ENCODE measurements at regions not wholly inside any gene's neighbourhood (a gene's known extent, or its start where the extent isn't known, plus 50 kb on each side); places are given as distances from the start of the nearest gene placed in this dataset.

DNA sequence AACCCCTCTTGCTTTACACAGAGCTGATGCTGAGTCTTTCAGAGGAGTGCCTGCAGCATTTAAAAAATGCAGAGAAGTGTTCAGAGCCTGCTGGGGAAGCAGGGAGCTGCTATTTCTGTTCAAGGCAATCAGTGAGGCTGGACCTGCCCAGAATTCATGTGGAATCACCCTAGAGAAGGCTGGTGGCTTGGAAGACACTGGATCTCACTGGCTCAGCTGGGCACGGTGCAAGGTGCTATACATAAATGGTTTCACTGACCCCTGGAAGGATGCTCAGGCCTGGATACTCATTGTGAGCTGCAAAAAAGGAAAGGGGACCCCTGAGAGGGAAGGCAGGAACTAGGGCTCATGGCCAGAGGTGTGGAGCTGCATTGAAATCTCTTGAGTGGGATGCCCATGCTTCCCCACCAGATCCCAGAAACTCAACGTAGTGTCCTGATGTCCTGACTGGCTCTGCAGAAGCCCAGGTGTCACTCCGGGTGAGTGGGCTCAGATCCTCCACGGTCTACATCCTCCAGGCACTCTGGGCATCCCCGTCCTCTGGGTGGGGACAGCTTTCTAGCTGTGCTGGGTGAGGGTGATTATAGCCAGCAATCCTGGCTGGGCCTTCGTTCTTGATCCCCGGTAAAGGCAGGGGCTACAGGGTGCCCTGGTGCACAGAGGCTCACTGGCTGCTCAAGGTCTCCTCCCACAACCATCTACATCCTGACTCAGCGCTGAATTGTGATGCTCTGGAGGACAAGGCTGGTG is 77.2 kb upstream of the TNS3 start:
- WGBS, 2 donors, result 92 to 94% methylated on average over 5 to 8 of the region's 8 CpGs
- no peak for TF ChIP-seq POLR2AphosphoS5 (IDR thresholded peaks at IDR 0.05)
- TF ChIP-seq, protein P1, sequence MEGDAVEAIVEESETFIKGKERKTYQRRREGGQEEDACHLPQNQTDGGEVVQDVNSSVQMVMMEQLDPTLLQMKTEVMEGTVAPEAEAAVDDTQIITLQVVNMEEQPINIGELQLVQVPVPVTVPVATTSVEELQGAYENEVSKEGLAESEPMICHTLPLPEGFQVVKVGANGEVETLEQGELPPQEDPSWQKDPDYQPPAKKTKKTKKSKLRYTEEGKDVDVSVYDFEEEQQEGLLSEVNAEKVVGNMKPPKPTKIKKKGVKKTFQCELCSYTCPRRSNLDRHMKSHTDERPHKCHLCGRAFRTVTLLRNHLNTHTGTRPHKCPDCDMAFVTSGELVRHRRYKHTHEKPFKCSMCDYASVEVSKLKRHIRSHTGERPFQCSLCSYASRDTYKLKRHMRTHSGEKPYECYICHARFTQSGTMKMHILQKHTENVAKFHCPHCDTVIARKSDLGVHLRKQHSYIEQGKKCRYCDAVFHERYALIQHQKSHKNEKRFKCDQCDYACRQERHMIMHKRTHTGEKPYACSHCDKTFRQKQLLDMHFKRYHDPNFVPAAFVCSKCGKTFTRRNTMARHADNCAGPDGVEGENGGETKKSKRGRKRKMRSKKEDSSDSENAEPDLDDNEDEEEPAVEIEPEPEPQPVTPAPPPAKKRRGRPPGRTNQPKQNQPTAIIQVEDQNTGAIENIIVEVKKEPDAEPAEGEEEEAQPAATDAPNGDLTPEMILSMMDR (IDR thresholded peaks at IDR 0.05), result no peak
- TF ChIP-seq POLR2A (IDR thresholded peaks at IDR 0.05), result no peak
- TF ChIP-seq EP300 (IDR thresholded peaks at IDR 0.05), result no peak
- H3K27ac ChIP-seq, result no peak overlapping the region
- H3K4me3 ChIP-seq, result no peak overlapping the region
- ATAC-seq (ENCODE audit: low FRiP score in 2 of 2), result no peak
- H3K4me1 ChIP-seq, result peaks cover 3 to 11% (median 4%) of the 10 kb centered on the region in 4 donors
- no peak for DNase-seq
- H3K36me3 ChIP-seq, result no peaks in the 10 kb centered on the region
- H3K9me3 ChIP-seq, result no peaks in the 10 kb centered on the region
- no peaks in the 10 kb centered on the region for H3K27me3 ChIP-seq

- H3K4me3 ChIP-seq, result no peak overlapping the region
- no peak for ATAC-seq (ENCODE audit: low FRiP score in 2 of 2)
- no peaks in the 10 kb centered on the region for H3K36me3 ChIP-seq
- H3K9me3 ChIP-seq, result no peaks in the 10 kb centered on the region
- H3K27me3 ChIP-seq, result no peaks in the 10 kb centered on the region
- WGBS, 2 donors, result 91 to 93% methylated on average over 8 of the region's 8 CpGs
- no peak for DNase-seq
- H3K27ac ChIP-seq, result no peak overlapping the region
- peaks cover 0 to 14% (median 9%) of the 10 kb centered on the region in 4 donors for H3K4me1 ChIP-seq
- TF ChIP-seq, protein P1 (IDR thresholded peaks at IDR 0.05), result no peak
- no peak for TF ChIP-seq EP300 (IDR thresholded peaks at IDR 0.05)
- TF ChIP-seq POLR2A (IDR thresholded peaks at IDR 0.05), result no peak
- TF ChIP-seq POLR2AphosphoS5 (IDR thresholded peaks at IDR 0.05), result no peak
Observed at GRCh38 chr7:47657126-47657525, 75.2 kb upstream of the TNS3 start.

DNA sequence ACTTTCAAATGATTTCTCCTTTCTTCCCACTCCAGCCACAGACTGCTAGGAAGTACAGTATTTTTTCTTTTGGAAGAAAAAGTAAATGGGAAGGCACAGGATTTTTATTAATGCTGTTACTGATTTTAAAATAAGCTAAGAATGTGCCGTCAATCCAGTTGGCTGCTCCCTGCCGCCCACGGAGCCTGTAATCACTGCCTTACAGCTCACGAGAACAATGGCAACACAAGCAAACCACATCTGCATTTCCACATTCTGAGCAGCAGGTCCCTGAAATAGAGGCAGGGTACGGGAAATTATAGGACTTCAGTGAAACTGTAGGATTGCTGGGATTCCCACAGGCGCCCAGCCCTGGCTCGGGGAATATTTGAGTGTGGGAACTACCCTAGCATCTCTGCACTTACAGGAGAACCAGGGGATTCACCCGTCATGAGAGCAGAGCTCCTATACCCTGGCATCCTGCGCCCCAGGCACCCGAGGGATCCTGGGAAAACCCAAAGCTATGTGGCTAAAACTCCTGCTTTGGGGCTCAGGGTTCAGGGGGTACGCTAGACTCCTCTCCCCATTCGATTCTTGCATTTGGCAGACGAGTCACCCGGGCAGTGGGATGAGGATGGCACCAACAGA is 72.9 kb upstream of the TNS3 start:
- 87% methylated on average over 13 to 14 of the region's 14 CpGs for WGBS, 2 donors
- H3K9me3 ChIP-seq, result no peaks in the 10 kb centered on the region
- no peaks in the 10 kb centered on the region for H3K27me3 ChIP-seq
- DNase-seq (no peak), ATAC-seq (ENCODE audit: low FRiP score in 2 of 2) (no peak)
- no peak overlapping the region for H3K4me3 ChIP-seq
- TF ChIP-seq EP300 (IDR thresholded peaks at IDR 0.05) (no peak), POLR2A (IDR thresholded peaks at IDR 0.05) (no peak), POLR2AphosphoS5 (IDR thresholded peaks at IDR 0.05) (no peak)
- TF ChIP-seq, protein P1 (IDR thresholded peaks at IDR 0.05), result no peak
- H3K4me1 ChIP-seq, result peaks cover 0 to 14% (median 9%) of the 10 kb centered on the region in 4 donors
- H3K36me3 ChIP-seq, result no peaks in the 10 kb centered on the region
- no peak overlapping the region for H3K27ac ChIP-seq

DNA sequence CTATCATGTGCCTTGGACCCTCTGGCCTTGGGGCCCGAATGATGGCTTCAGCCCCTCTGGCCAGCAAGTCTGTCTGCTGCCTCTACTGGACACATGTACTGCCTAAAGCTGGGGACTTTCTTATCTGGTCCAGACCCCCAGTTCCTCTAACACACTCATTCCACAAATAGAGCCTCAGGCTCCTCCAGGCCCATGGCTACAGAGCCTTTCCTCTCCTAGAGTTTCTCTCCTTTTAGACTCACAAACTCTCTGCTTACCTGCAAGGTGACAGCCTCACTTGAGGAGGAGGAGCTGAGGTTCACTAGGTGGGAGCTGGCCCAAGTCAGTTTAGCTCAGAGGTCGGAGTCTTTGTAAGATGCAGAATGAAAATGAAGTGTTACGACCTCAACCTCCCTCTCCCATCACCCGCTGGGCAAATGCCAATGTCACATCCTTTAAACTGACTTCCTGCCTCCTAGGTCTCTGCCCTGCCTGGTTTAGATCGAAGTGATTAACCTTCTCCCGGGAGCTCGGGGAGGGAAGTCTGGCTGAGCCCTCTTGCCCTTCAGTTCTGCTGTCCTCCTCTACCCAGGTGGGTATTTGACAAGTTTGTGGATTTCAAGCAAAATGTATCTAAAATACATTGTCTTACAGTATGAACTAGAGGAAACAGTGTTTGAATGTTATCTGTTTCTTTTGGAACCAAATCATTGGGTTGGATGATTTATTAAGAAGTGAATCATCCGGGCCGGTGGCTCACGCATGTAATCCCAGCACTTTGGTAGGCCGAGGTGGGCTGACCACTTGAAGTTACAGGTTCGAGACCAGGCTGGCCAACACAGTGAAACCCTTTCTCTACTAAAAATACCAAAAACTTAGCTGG is 71.9 kb upstream of the TNS3 start:
- no peaks in the 10 kb centered on the region for H3K9me3 ChIP-seq
- DNase-seq (no peak), ATAC-seq (ENCODE audit: low FRiP score in 2 of 2) (no peak)
- no peaks in the 10 kb centered on the region for H3K27me3 ChIP-seq
- no peak overlapping the region for H3K4me3 ChIP-seq
- TF ChIP-seq POLR2AphosphoS5 (IDR thresholded peaks at IDR 0.05) (no peak), EP300 (IDR thresholded peaks at IDR 0.05) (no peak), POLR2A (IDR thresholded peaks at IDR 0.05) (no peak)
- TF ChIP-seq, protein P1 (IDR thresholded peaks at IDR 0.05), result no peak
- 58% methylated on average over 11 to 12 of the region's 12 CpGs for WGBS, 2 donors
- H3K4me1 ChIP-seq, result peaks cover 0 to 14% (median 9%) of the 10 kb centered on the region in 4 donors
- H3K36me3 ChIP-seq, result no peaks in the 10 kb centered on the region
- H3K27ac ChIP-seq, result no peak overlapping the region
